H9 (cell line): ENCODE measurements at regions not wholly inside any gene's neighbourhood (a gene's known extent, or its start where the extent isn't known, plus 50 kb on each side); places are given as distances from the start of the nearest gene placed in this dataset.
"Not testable (repeated sequence)": the region's sequence is repeated elsewhere in the genome, so short reads cannot be mapped to it uniquely, and the experiment has no call there.

ENCODE experiments used
- DNase-seq: peaks from one replicate; pipeline ENCODE4 v3.0.0-alpha.2; 2017
- H2AFZ ChIP-seq: one replicate; pipeline ENCODE4 v1.6.1; 2013; ENCODE audit warnings: mild to moderate bottlenecking, low read length, control low read depth, moderate library complexity
- H2AK5ac ChIP-seq: 2 replicates; pipeline ENCODE4 v1.6.1; 2013; ENCODE audit warnings: low read length, control low read depth, mixed read lengths; ENCODE audit not compliant: insufficient read length
- H2BK120ac ChIP-seq: one replicate; pipeline ENCODE4 v1.6.1; 2013; ENCODE audit warnings: low read depth, mild to moderate bottlenecking, low read length, control low read depth, inconsistent platforms; ENCODE audit not compliant: poor library complexity, severe bottlenecking
- H2BK12ac ChIP-seq: 2 replicates; pipeline ENCODE4 v1.6.1; 2013; ENCODE audit warnings: low read length, control low read depth, mixed read lengths, low read depth; ENCODE audit not compliant: insufficient read length
- H2BK15ac ChIP-seq: 2 replicates; pipeline ENCODE4 v1.6.1; 2013; ENCODE audit warnings: low read depth, low read length, control low read depth
- H2BK20ac ChIP-seq: one replicate; pipeline ENCODE4 v1.6.1; 2013; ENCODE audit warnings: low read depth, mild to moderate bottlenecking, low read length, control low read depth, inconsistent platforms; ENCODE audit not compliant: poor library complexity, severe bottlenecking
- H2BK5ac ChIP-seq: 2 replicates; pipeline ENCODE4 v1.6.1; 2013; ENCODE audit warnings: low read length, control low read depth, mixed read lengths; ENCODE audit not compliant: insufficient read length
- H3K14ac ChIP-seq: 2 replicates; pipeline ENCODE4 v1.6.1; 2013; ENCODE audit warnings: low read length, control low read depth; ENCODE audit not compliant: insufficient read depth
- H3K18ac ChIP-seq: 2 replicates; pipeline ENCODE4 v1.6.1; 2013; ENCODE audit warnings: low read depth, mild to moderate bottlenecking, mixed read lengths, low read length, control low read depth; ENCODE audit not compliant: insufficient read length
- H3K23ac ChIP-seq: 2 replicates; pipeline ENCODE4 v1.6.1; 2013; ENCODE audit warnings: low read length, control low read depth, mixed read lengths, low read depth; ENCODE audit not compliant: insufficient read length
- H3K23me2 ChIP-seq: 2 replicates; pipeline ENCODE4 v1.6.1; 2013; ENCODE audit warnings: low read depth, mild to moderate bottlenecking, mixed read lengths, low read length, control low read depth; ENCODE audit not compliant: insufficient read length, poor library complexity, severe bottlenecking
- H3K27ac ChIP-seq: 2 replicates; pipeline ENCODE4 v1.5.1; 2013; ENCODE audit warnings: low read length, control low read depth, mixed read lengths, low read depth; ENCODE audit not compliant: insufficient read length
- H3K27me3 ChIP-seq: 2 replicates; pipeline ENCODE4 v1.6.1; 2013; ENCODE audit warnings: low read length, control low read depth, inconsistent platforms; ENCODE audit not compliant: insufficient read depth
- H3K4ac ChIP-seq: 2 replicates; pipeline ENCODE4 v1.6.1; 2013; ENCODE audit warnings: low read depth, mild to moderate bottlenecking, control low read depth, inconsistent platforms, low read length, moderate library complexity
- H3K4me1 ChIP-seq: 2 replicates; pipeline ENCODE4 v1.6.1; 2013; ENCODE audit warnings: low read length, control low read depth, inconsistent platforms; ENCODE audit not compliant: insufficient read depth
- H3K4me2 ChIP-seq: 2 replicates; pipeline ENCODE4 v1.6.1; 2013; ENCODE audit warnings: low read length, control low read depth, mixed read lengths; ENCODE audit not compliant: insufficient read length, insufficient read depth
- H3K56ac ChIP-seq: 2 replicates; pipeline ENCODE4 v1.6.1; 2013; ENCODE audit warnings: low read depth, mild to moderate bottlenecking, mixed read lengths, low read length, control low read depth; ENCODE audit not compliant: insufficient read length
- H3K79me1 ChIP-seq: 2 replicates; pipeline ENCODE4 v1.6.1; 2013; ENCODE audit warnings: low read depth, mild to moderate bottlenecking, moderate library complexity, low read length, control low read depth, inconsistent platforms; ENCODE audit not compliant: insufficient read depth, poor library complexity, severe bottlenecking
- H3K79me2 ChIP-seq: 2 replicates; pipeline ENCODE4 v1.6.1; 2013; ENCODE audit warnings: low read length, control low read depth, inconsistent platforms; ENCODE audit not compliant: insufficient read depth
- H3K9ac ChIP-seq: 2 replicates; pipeline ENCODE4 v1.6.1; 2013; ENCODE audit warnings: low read length, control low read depth, mixed read lengths; ENCODE audit not compliant: insufficient read length; ENCODE audit errors: extremely low read depth
- H3K9me3 ChIP-seq: one replicate; pipeline ENCODE4 v1.6.1; 2013; ENCODE audit warnings: low read depth, low read length, inconsistent platforms; ENCODE audit not compliant: control insufficient read depth
- H3T11ph ChIP-seq: one replicate; pipeline ENCODE4 v1.6.1; 2013; ENCODE audit warnings: mild to moderate bottlenecking, low read length, control low read depth, inconsistent platforms
- H4K20me1 ChIP-seq: one replicate; pipeline ENCODE4 v1.6.1; 2013; ENCODE audit not compliant: control insufficient read depth, insufficient read length, insufficient read depth
- H4K5ac ChIP-seq: 2 replicates; pipeline ENCODE4 v1.6.1; 2013; ENCODE audit warnings: low read depth, mild to moderate bottlenecking, mixed read lengths, low read length, control low read depth; ENCODE audit not compliant: insufficient read length
- H4K8ac ChIP-seq: replicated peaks from 2 replicates; pipeline ENCODE4 v1.6.1; 2013; ENCODE audit warnings: low read length, control low read depth, mixed read lengths, low read depth; ENCODE audit not compliant: insufficient read length
- H4K91ac ChIP-seq: 2 replicates; pipeline ENCODE4 v1.6.1; 2013; ENCODE audit warnings: low read depth, mild to moderate bottlenecking, moderate library complexity, mixed read lengths, low read length, control low read depth; ENCODE audit not compliant: insufficient read length
- H3K27ac Mint-ChIP-seq, 3 experiments: 2 replicates in 2 of 3; 3 replicates in 1 of 3; pipeline ENCODE4 v1.8.0; 2020 to 2021; ENCODE audit warnings: mixed read lengths in 3 of 3, mild to moderate bottlenecking in 1 of 3, moderate library complexity in 1 of 3
- H3K27me3 Mint-ChIP-seq: 2 replicates; pipeline ENCODE4 v1.8.0; 2021; ENCODE audit warnings: low read depth, mild to moderate bottlenecking, moderate library complexity, mixed read lengths
- H3K36me3 Mint-ChIP-seq, 3 experiments: 2 replicates in 2 of 3; 3 replicates in 1 of 3; pipeline ENCODE4 v1.8.0; 2020 to 2021; ENCODE audit warnings: low read depth in 3 of 3, mixed read lengths in 3 of 3; ENCODE audit not compliant: insufficient read depth in 1 of 3
- H3K4me1 Mint-ChIP-seq, 2 experiments: 2 replicates each; pipeline ENCODE4 v1.8.0; 2020; ENCODE audit warnings: mixed read lengths in 2 of 2
- H3K4me3 Mint-ChIP-seq, 2 experiments: 2 replicates in 1 of 2; 3 replicates in 1 of 2; pipeline ENCODE4 v1.8.0; 2020 to 2021; ENCODE audit warnings: mild to moderate bottlenecking in 2 of 2, mixed read lengths in 2 of 2, moderate library complexity in 1 of 2
- H3K9me3 Mint-ChIP-seq, 2 experiments: 2 replicates in 1 of 2; 3 replicates in 1 of 2; pipeline ENCODE4 v1.8.0; 2020; ENCODE audit warnings: mild to moderate bottlenecking in 2 of 2, mixed read lengths in 2 of 2, moderate library complexity in 1 of 2
- WGBS: extraction: QIAGEN DNeasy Blood & Tissue Kit; methylation state at CpG from one replicate; pipeline ENCODE4 v1.1.7; 2013; ENCODE audit warnings: missing lambda C conversion rate, low lambda C conversion rate, mixed read lengths; ENCODE audit not compliant: insufficient read length; ENCODE audit errors: extremely low coverage; 5-methylcytosine and 5-hydroxymethylcytosine counted together

GRCh38 chr3:195965217-195965616 is 56.9 kb upstream of the TNK2 start:
- H3K9ac ChIP-seq, H4K91ac ChIP-seq, DNase-seq, H3K4me2 ChIP-seq, H3K79me1 ChIP-seq, H2AFZ ChIP-seq, H3K27me3 Mint-ChIP-seq, H3K27ac Mint-ChIP-seq, H2BK12ac ChIP-seq, H3K56ac ChIP-seq, H2BK15ac ChIP-seq, H3K18ac ChIP-seq, H3K27ac ChIP-seq, H2BK20ac ChIP-seq, H2BK120ac ChIP-seq, H3T11ph ChIP-seq, H3K4ac ChIP-seq, H3K23ac ChIP-seq, H3K4me1 Mint-ChIP-seq, H2BK5ac ChIP-seq, H3K79me2 ChIP-seq, H2AK5ac ChIP-seq, H3K27me3 ChIP-seq, H3K23me2 ChIP-seq, H3K9me3 ChIP-seq, H4K8ac ChIP-seq, H3K4me1 ChIP-seq, H4K20me1 ChIP-seq, H4K5ac ChIP-seq, H3K4me3 Mint-ChIP-seq, H3K14ac ChIP-seq: not testable (repeated sequence)
- peaks cover 36 to 64% (median 54%) of the 10 kb centered on the region in 3 experiments for H3K36me3 Mint-ChIP-seq
- no CpG with 5 or more reads among the region's 12 CpGs for WGBS
- peaks cover 14 to 16% of the 10 kb centered on the region in 2 experiments for H3K9me3 Mint-ChIP-seq

- H3K4me2 ChIP-seq, H3K4me3 Mint-ChIP-seq, H2AK5ac ChIP-seq, H4K5ac ChIP-seq, DNase-seq, H3K4ac ChIP-seq, H3K27me3 ChIP-seq, H2AFZ ChIP-seq, H3K79me2 ChIP-seq, H2BK120ac ChIP-seq, H3K27ac ChIP-seq, H2BK12ac ChIP-seq, H3K23me2 ChIP-seq, H3K14ac ChIP-seq, H3K23ac ChIP-seq, H2BK15ac ChIP-seq, H3K56ac ChIP-seq, H4K8ac ChIP-seq, H2BK20ac ChIP-seq, H4K91ac ChIP-seq, H2BK5ac ChIP-seq, H3T11ph ChIP-seq, H3K9me3 ChIP-seq, H4K20me1 ChIP-seq, H3K18ac ChIP-seq, H3K9ac ChIP-seq, H3K27me3 Mint-ChIP-seq, H3K4me1 Mint-ChIP-seq, H3K79me1 ChIP-seq, H3K4me1 ChIP-seq: not testable (repeated sequence)
- peak overlapping the region in 1 of 3 experiments; percentile 39; a peak in 2 of 7 replicates for H3K27ac Mint-ChIP-seq
- peaks cover 13 to 14% of the 10 kb centered on the region in 2 experiments for H3K9me3 Mint-ChIP-seq
- H3K36me3 Mint-ChIP-seq, result peaks cover 31 to 59% (median 48%) of the 10 kb centered on the region in 3 experiments
- WGBS, result no CpG with 5 or more reads among the region's 15 CpGs
Observed at GRCh38 chr3:195964318-195965107, 56.2 kb upstream of the TNK2 start.
